ENCODE measurements at regions not wholly inside any gene's neighbourhood (a gene's known extent, or its start where the extent isn't known, plus 50 kb on each side); places are given as distances from the start of the nearest gene placed in this dataset.

DNA sequence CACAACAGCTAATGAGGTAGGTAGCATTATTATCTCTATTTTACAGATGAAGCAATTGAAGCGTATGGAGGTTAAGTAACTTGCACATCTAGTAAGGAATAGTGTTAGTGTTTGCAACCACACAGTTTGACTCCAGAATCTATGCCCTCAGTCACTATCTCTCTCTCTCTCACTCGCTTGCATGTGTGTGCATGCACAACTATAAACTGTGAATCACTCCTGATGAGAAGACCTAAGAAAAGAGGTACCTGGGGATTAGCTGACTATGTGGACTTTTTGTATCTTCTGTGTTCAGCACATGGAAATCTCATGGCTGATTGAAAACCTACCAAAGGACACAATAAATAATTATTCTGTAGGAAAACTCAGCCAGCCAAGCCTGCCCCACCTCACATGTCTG, 295.5 kb downstream of the BRINP2 start:
- intact Hi-C loops (cut with DNase I; ENCODE audit: low total_unique reads) = no loop called here
- Histone ChIP-seq H3K27ac (no peak overlapping the region), H3K36me3 (no peaks in the 10 kb centered on the region), H3K9me3 (no peaks in the 10 kb centered on the region), H3K4me1 (no peaks in the 10 kb centered on the region), H3K4me3 (no peak overlapping the region), H3K27me3 (no peaks in the 10 kb centered on the region)
- DNase-seq (ENCODE audit: low spot score in 2 of 2) = no peak
- TF ChIP-seq POLR2AphosphoS5 (IDR thresholded peaks at IDR 0.05) = no peak
- TF ChIP-seq, protein P1, sequence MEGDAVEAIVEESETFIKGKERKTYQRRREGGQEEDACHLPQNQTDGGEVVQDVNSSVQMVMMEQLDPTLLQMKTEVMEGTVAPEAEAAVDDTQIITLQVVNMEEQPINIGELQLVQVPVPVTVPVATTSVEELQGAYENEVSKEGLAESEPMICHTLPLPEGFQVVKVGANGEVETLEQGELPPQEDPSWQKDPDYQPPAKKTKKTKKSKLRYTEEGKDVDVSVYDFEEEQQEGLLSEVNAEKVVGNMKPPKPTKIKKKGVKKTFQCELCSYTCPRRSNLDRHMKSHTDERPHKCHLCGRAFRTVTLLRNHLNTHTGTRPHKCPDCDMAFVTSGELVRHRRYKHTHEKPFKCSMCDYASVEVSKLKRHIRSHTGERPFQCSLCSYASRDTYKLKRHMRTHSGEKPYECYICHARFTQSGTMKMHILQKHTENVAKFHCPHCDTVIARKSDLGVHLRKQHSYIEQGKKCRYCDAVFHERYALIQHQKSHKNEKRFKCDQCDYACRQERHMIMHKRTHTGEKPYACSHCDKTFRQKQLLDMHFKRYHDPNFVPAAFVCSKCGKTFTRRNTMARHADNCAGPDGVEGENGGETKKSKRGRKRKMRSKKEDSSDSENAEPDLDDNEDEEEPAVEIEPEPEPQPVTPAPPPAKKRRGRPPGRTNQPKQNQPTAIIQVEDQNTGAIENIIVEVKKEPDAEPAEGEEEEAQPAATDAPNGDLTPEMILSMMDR (IDR thresholded peaks at IDR 0.05) = no peak
- TF ChIP-seq POLR2A (IDR thresholded peaks at IDR 0.05) = no peak

DNA sequence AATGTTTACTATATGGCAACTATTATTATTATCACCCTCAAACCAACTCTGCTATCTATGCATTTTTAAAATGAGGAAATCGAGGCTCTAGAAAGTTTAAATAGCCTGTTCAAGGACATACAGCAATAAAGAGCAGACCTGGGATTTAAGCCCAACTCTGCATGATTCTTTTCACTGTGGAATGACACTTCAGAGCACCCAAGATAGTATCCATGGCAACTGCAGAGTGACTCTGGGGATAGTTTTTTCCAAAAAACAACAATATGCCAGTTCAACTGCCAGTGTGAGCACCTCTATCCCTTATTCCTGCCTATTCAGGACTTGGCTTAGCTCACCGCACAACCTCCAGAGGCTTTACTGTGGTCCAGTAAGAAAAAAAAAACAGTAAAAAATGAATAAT, 293.9 kb downstream of the BRINP2 start:
- no peak for TF ChIP-seq POLR2AphosphoS5 (IDR thresholded peaks at IDR 0.05)
- TF ChIP-seq POLR2A (IDR thresholded peaks at IDR 0.05) = no peak
- TF ChIP-seq, protein P1 (IDR thresholded peaks at IDR 0.05) = no peak
- Histone ChIP-seq H3K4me3 (no peak overlapping the region), H3K9me3 (no peaks in the 10 kb centered on the region), H3K27me3 (no peaks in the 10 kb centered on the region), H3K36me3 (no peaks in the 10 kb centered on the region), H3K4me1 (no peaks in the 10 kb centered on the region), H3K27ac (no peak overlapping the region)
- no peak for DNase-seq (ENCODE audit: low spot score in 2 of 2)
- intact Hi-C loops (cut with DNase I; ENCODE audit: low total_unique reads) = no loop called here

DNA sequence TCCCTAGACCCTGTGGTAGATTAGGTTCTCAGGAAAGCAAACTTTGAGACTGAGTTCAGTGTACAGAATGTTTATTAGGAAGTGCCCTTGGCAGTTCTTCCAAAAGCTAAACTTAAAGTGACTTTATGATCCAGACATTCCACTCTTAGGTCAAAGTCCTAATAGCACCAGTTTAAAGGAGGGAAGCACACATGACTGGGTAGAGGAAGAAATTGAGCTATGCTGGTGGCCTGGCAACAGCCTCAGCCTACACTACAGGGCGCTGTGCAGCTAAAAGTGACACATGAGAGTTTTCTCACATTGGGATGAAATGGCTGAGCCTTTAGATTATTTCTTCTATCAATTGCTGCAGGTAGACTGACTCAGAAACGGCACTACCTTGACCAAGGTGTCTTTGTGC, 280.4 kb downstream of the BRINP2 start:
- no peak for DNase-seq (ENCODE audit: low spot score in 2 of 2)
- Histone ChIP-seq H3K36me3 (no peaks in the 10 kb centered on the region), H3K27me3 (no peaks in the 10 kb centered on the region), H3K9me3 (no peaks in the 10 kb centered on the region), H3K4me1 (no peaks in the 10 kb centered on the region), H3K4me3 (no peak overlapping the region), H3K27ac (no peak overlapping the region)
- intact Hi-C loops (cut with DNase I; ENCODE audit: low total_unique reads) = loop anchor here (10.0 kb wide), 1 partner anchor 1584 kb away; no protein-coding TSS in a partner anchor
- TF ChIP-seq POLR2A (IDR thresholded peaks at IDR 0.05) (no peak), POLR2AphosphoS5 (IDR thresholded peaks at IDR 0.05) (no peak)
- TF ChIP-seq, protein P1 (IDR thresholded peaks at IDR 0.05) = no peak

DNA sequence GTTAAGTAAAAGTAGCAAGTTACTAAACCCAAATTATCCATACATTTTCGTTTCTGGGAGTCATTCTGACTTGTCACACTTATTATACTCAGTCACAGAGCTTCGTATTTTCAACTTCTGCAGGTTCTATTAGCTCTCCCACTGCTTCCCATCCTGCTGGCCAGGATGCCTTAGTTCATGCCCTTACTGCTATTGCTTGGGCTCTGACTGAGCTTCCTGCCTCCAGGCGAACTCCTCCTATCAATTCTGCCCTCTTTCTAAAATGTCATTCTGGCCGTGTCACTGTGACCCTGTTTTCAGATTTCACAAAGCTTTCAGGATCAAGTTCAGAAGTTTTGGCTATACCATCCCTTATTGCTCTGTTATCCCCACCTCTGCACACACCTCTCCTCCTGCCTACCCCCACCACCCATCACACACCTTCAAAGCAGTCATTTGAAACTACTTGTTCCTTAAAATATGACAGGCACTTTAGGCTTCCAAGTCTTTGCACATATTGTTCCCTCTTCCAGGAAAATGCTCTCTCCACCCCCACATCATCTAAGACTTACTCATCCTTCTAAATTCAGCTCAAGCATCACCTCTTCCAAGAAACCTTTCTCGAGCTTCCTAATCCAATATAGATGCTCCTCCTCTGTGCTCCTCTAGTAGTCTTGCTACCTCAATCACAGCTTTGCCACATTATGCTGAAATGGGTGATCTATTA, 278.0 kb downstream of the BRINP2 start:
- no peaks in the 10 kb centered on the region for H3K27me3 ChIP-seq
- H3K27ac ChIP-seq = peak overlapping the region in 1 of 2 donors; percentile 52
- intact Hi-C loops (cut with DNase I; ENCODE audit: low total_unique reads) = no loop called here
- TF ChIP-seq POLR2AphosphoS5 (IDR thresholded peaks at IDR 0.05) (no peak), POLR2A (IDR thresholded peaks at IDR 0.05) (no peak)
- TF ChIP-seq, protein P1 (IDR thresholded peaks at IDR 0.05) = no peak
- H3K9me3 ChIP-seq = no peaks in the 10 kb centered on the region
- no peaks in the 10 kb centered on the region for H3K4me1 ChIP-seq
- no peak overlapping the region for H3K4me3 ChIP-seq
- DNase-seq (ENCODE audit: low spot score in 2 of 2) = no peak
- no peaks in the 10 kb centered on the region for H3K36me3 ChIP-seq

DNA sequence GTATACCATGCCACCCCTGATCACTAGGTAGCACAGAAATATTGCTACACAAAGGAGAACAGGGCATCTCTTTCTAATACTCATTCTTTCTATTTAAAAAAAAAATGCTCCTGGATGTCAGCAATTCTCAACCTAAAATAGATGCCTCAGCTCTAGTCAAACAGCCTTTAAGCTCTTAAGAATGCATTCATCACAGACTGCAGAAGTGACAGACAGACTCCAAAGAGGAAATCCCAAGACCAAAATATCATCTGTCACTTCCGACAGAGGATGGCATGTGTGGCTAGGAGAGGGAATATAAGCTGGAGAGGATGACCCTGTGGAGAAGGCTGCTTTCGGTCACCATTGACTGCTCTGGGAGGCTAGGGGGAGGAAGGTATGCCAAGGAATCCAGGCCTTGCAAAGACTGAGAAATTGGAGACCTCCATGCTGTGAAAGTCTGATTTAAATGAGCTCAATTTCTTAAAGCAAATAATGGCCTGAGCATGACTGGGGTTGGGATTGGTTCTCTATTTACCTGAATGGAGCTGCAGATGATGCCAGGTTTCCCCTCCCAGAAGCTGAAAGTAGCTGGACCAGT, 277.4 kb downstream of the BRINP2 start:
- intact Hi-C loops (cut with DNase I; ENCODE audit: low total_unique reads) = no loop called here
- Histone ChIP-seq H3K27ac (peak overlapping the region in 1 of 2 donors; percentile 52), H3K4me3 (no peak overlapping the region), H3K9me3 (no peaks in the 10 kb centered on the region), H3K4me1 (no peaks in the 10 kb centered on the region), H3K27me3 (no peaks in the 10 kb centered on the region), H3K36me3 (no peaks in the 10 kb centered on the region)
- no peak for TF ChIP-seq POLR2A (IDR thresholded peaks at IDR 0.05)
- TF ChIP-seq POLR2AphosphoS5 (IDR thresholded peaks at IDR 0.05) = no peak
- TF ChIP-seq, protein P1 (IDR thresholded peaks at IDR 0.05) = no peak
- DNase-seq (ENCODE audit: low spot score in 2 of 2) = no peak

All from breast epithelium (tissue), 4 donors.